Urothelium cell line (cell line): ENCODE measurements at regions not wholly inside any gene's neighbourhood (a gene's known extent, or its start where the extent isn't known, plus 50 kb on each side); places are given as distances from the start of the nearest gene placed in this dataset.
A peak's percentile ranks its signal among the peaks of the same experiment; 100 is the strongest.
"Not testable (repeated sequence)": the region's sequence is repeated elsewhere in the genome, so short reads cannot be mapped to it uniquely, and the experiment has no call there.

Experiments used
- DNase-seq: peaks from one replicate; pipeline ENCODE4 v3.0.0; 2011; ENCODE audit warnings: low spot score, mixed read lengths
- FAIRE-seq: peaks from 2 replicates; lab custom pipeline; 2011; peaks lifted over from hg19 to GRCh38; lab: Jason Lieb, UNC

- FAIRE-seq (no peak), DNase-seq (no peak)
These were observed 201.6 kb downstream of the ICOS start for GRCh38 chr2:204138206-204138605.

- DNase-seq: no peak
- no peak for FAIRE-seq
These were observed 203.7 kb downstream of the ICOS start for GRCh38 chr2:204140246-204140645.

DNA sequence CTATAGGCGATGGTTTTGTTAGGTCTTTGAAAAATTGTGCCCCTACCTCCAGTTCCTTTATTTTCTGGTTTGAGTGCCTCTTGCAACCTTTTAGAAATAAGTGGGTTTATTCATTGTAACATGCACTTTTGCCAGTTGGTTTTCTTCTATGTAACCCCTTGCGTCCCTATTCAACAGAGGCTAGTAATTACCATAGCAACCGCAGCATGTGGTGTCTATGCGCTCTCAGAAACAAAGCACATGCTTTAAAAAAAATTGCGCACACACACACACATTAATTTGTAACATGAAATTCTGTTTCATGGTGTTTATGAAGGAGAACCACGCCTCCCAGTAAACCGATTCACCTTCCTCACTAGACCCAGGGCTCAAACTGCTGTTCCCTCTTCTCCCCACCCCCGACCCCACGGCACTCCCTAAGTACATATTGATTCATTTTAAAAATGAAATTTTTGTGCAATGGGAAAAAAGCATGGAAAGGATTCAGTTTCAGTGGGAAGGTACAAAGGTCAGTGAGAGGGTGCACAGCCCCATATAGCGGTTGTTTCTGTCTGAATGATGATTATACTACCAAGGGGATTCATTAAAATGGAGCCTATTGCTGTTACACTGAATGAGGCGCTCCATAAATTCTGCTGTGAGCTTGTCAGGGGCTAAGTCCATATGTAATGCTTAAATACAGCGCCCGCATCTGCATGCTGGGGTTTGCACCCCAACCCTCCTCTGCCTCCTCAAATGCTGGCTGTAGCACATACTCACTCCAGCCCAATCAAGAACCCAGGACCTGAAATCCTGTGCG lies 206.9 kb downstream of the ICOS start:
- DNase-seq (no peak), FAIRE-seq (no peak)

DNA sequence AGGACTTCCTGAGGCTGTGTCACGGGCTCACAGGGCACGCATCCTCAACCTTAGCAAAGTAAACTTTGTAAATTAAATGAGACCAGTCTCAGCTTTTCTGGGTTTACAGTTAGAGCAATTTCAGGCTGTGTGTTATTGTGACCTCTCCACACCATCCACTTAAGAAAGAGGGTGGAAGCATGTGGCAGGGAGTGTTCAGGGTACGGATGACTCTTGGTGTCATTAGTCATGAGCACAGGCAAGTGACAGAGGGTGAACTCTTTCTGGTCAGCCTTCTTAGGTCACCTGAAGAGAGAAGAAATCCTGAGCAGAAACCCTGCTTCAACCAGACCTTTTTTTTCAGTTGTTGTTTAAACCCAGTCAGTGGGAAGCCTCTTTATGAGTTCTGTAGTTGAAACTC lies 207.9 kb downstream of the ICOS start:
- DNase-seq (no peak), FAIRE-seq (no peak)

- FAIRE-seq: peak; percentile 52
- DNase-seq: peak; percentile 74
These were observed 208.7 kb downstream of the ICOS start for GRCh38 chr2:204145263-204145751.

DNA sequence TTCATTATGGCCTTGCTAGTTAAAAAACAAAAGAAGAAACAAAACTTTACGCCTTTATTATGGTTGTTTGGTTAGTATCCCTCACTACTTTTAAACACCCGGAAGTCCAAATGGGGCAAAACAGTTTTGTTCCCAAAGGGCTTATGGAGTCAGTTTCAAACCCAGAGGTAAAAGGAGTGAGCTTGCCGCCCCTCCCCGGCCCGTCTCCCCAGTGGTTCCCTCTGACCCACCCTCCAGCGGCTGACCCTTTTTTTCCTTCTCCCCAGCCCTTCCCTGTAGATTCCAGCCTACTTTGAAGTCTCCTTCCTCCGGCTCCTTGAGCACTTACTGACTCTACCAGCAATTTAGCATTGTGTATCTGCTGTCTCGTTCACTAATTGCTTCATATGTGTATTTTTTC lies 209.2 kb downstream of the ICOS start:
- FAIRE-seq (no peak), DNase-seq (no peak)

DNA sequence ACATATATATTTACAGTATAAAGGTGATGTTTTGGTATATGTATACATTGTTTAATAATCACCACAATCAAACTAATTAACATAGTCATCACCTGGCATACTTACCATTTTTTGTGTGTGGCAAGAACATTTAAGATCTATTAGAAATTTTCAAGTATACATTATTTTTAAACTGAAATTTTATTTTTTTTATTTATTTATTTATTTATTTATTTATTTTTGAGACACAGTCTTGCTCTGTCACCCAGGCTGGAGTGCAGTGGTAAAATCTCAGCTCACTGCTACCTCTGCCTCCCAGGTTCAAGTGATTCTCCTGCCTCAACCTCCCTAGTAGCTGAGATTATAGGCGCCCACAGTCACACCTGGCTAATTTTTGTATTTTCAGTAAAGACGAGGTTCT lies 210.5 kb downstream of the ICOS start:
- not testable (repeated sequence) for DNase-seq, FAIRE-seq

GRCh38 chr2:204150721-204151120 lies 214.2 kb downstream of the ICOS start:
- no peak for DNase-seq

GRCh38 chr2:204152616-204153015 lies 216.1 kb downstream of the ICOS start:
- no peak for FAIRE-seq
- DNase-seq: no peak

More at GRCh38 chr2:204150721-204151120, 214.2 kb downstream of the ICOS start:
- FAIRE-seq: no peak

- FAIRE-seq: no peak
- DNase-seq: no peak
These were observed 218.3 kb downstream of the ICOS start for GRCh38 chr2:204154863-204155262.

GRCh38 chr2:204156456-204156855 lies 219.9 kb downstream of the ICOS start:
- FAIRE-seq: no peak
- no peak for DNase-seq

DNA sequence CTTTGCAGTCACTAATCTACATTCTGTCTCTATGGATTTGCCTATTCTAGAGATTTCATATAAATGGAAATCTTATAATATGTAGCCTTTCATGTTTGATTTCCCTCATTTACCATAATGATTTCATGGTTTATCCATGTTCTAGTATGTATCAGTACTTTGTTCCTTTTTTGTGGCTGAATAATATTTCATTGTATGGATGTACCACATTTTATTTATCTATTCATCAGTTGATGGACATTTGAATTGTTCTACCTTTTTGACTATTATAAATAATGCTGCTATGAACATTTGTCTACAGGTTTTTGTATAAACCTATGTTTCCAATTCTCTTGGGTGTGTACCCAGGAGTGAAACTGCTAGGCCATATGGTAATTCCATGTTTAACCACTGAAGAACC lies 221.1 kb downstream of the ICOS start:
- DNase-seq (no peak), FAIRE-seq (no peak)

DNA sequence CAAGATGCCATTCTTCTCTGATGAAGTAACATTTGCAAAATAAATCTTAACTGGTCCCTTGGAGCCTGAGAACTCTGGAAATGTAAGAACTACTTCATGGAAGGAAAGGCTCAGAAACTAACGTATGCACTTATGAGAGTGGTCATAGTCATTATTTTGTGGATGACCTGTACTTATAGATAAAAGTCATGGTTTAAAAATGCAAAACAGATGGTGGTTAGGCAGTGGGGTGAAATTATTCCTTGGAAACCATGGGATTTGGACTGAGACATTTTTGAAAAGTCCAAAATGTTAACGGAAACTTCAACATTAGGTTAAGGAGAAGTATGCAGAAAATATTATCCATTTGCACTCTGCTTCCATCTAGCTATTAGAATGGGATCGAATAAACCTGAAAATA lies 223.0 kb downstream of the ICOS start:
- no peak for FAIRE-seq

GRCh38 chr2:204160989-204161388 lies 224.4 kb downstream of the ICOS start:
- DNase-seq (no peak), FAIRE-seq (no peak)

More for the DNA sequence above, 223.0 kb downstream of the ICOS start:
- no peak for DNase-seq

DNA sequence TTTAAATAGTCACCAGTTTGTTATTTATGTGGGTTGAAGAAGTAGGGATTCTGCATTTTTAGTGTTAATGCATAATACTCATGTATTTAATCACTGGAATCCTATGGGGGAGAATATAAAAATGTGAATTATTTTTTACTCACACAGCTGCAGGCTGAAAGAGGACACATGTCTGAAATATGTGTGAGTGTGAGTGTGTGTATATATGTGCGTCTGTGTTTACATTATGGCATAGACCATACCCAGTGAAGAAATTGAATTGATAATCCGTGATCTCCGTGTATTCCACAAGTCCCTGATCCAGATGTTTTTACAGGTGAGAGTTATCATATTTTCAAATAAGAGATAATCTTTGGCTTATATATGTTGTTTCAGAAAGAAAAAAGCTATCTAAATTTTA lies 225.3 kb downstream of the ICOS start:
- DNase-seq (no peak), FAIRE-seq (no peak)

- FAIRE-seq (no peak), DNase-seq (no peak)
These were observed 230.4 kb downstream of the ICOS start for GRCh38 chr2:204166961-204167360.

DNA sequence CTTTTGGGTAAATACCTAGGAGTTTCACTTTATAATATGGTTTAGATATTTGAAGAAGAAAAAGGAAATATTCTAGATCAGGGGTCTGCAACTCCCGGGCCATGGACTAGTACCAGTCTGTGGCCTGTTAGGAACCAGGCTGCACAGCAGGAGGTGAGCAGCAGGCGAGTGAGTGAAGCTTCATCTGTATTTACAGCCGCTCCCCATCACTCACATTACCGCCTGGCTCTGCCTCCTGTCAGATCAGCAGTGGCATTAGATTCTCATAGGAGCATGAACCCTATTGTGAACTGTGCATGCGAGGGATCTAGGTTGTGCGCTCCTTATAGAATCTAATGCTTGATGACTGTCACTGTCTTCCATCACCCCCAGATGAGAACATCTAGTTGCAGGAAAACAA lies 231.1 kb downstream of the ICOS start:
- not testable (repeated sequence) for DNase-seq, FAIRE-seq

- FAIRE-seq (no peak), DNase-seq (no peak)
These were observed 233.8 kb downstream of the ICOS start for GRCh38 chr2:204170411-204170810.

- FAIRE-seq (no peak), DNase-seq (no peak)
These were observed 235.0 kb downstream of the ICOS start for GRCh38 chr2:204171432-204172144.

GRCh38 chr2:204172145-204172600 lies 235.6 kb downstream of the ICOS start:
- DNase-seq: no peak
- no peak for FAIRE-seq

- DNase-seq: no peak
- FAIRE-seq: peak; percentile 13
These were observed 237.5 kb downstream of the ICOS start for GRCh38 chr2:204174034-204174433.
